SIG-M5 treated with dmso at 0.1 percent for 504 hours (cell line): ENCODE measurements at regions not wholly inside any gene's neighbourhood (a gene's known extent, or its start where the extent isn't known, plus 50 kb on each side); places are given as distances from the start of the nearest gene placed in this dataset.
"Not testable (repeated sequence)": the region's sequence is repeated elsewhere in the genome, so short reads cannot be mapped to it uniquely, and the experiment has no call there.

Source experiments
- DNase-seq: peaks from one replicate; lab custom pipeline; 2025; ENCODE audit not compliant: unreplicated experiment; lab: John Stamatoyannopoulos, UW

- not testable (repeated sequence) for DNase-seq
Measured at GRCh38 chr9:18066608-18067007, 407.3 kb upstream of the ADAMTSL1 start.

- DNase-seq: no peak
Measured at GRCh38 chr9:18067548-18068120, 406.3 kb upstream of the ADAMTSL1 start.

- DNase-seq: no peak
Measured at GRCh38 chr9:18068900-18069299, 405.1 kb upstream of the ADAMTSL1 start.

GRCh38 chr9:18071651-18072060 is 402.3 kb upstream of the ADAMTSL1 start:
- no peak for DNase-seq

- no peak for DNase-seq
Measured at GRCh38 chr9:18073002-18073401, 401.0 kb upstream of the ADAMTSL1 start.

GRCh38 chr9:18074041-18074440 is 399.9 kb upstream of the ADAMTSL1 start:
- no peak for DNase-seq

- DNase-seq: no peak
Measured at GRCh38 chr9:18075253-18075952, 398.6 kb upstream of the ADAMTSL1 start.

- DNase-seq: no peak
Measured at GRCh38 chr9:18077941-18078678, 395.8 kb upstream of the ADAMTSL1 start.

GRCh38 chr9:18092138-18092537 is 381.8 kb upstream of the ADAMTSL1 start:
- no peak for DNase-seq

GRCh38 chr9:18106006-18106560 is 367.9 kb upstream of the ADAMTSL1 start:
- DNase-seq: no peak

GRCh38 chr9:18109675-18110074 is 364.3 kb upstream of the ADAMTSL1 start:
- DNase-seq: no peak

GRCh38 chr9:18111146-18111545 is 362.8 kb upstream of the ADAMTSL1 start:
- no peak for DNase-seq

GRCh38 chr9:18114559-18115475 is 359.1 kb upstream of the ADAMTSL1 start:
- DNase-seq: no peak

- no peak for DNase-seq
Measured at GRCh38 chr9:18118268-18118667, 355.7 kb upstream of the ADAMTSL1 start.

GRCh38 chr9:18122171-18122570 is 351.8 kb upstream of the ADAMTSL1 start:
- no peak for DNase-seq

GRCh38 chr9:18124760-18125159 is 349.2 kb upstream of the ADAMTSL1 start:
- DNase-seq: no peak

- DNase-seq: no peak
Measured at GRCh38 chr9:18126831-18127498, 347.0 kb upstream of the ADAMTSL1 start.

- DNase-seq: no peak
Measured at GRCh38 chr9:18127499-18127875, 346.5 kb upstream of the ADAMTSL1 start.

- no peak for DNase-seq
Measured at GRCh38 chr9:18129809-18130334, 344.1 kb upstream of the ADAMTSL1 start.

- DNase-seq: no peak
Measured at GRCh38 chr9:18136354-18136994, 337.5 kb upstream of the ADAMTSL1 start.
